ENCODE measurements at regions not wholly inside any gene's neighbourhood (a gene's known extent, or its start where the extent isn't known, plus 50 kb on each side); places are given as distances from the start of the nearest gene placed in this dataset.
A peak's percentile ranks its signal among the peaks of the same experiment; 100 is the strongest.

DNA sequence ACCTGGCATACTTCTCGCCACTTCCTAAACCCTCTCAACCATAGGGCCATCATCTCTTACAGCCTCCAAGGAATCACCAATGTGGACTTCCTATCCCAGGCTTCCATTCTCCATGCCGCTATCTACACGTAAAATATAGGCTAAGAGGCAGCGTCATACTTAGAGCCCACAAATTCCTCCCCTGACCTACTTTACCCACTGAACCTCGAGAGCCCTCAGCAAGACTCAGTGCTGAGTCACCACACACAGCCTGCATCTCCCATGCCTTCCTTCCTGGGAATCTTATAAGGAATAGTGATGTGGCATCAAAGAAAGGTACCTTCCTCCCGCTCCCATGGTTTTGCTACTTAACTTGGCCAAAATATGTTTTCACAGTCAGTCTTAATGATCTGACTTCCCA, 435.6 kb upstream of the NFE2L3 start:
- Mint-ChIP-seq H3K4me3 (no peak overlapping the region), H3K27ac (no peak overlapping the region), H3K27me3 (no peaks in the 10 kb centered on the region), H3K4me1 (no peaks in the 10 kb centered on the region), H3K9me3 (no peaks in the 10 kb centered on the region)
- ATAC-seq (no peak), DNase-seq (no peak)

DNA sequence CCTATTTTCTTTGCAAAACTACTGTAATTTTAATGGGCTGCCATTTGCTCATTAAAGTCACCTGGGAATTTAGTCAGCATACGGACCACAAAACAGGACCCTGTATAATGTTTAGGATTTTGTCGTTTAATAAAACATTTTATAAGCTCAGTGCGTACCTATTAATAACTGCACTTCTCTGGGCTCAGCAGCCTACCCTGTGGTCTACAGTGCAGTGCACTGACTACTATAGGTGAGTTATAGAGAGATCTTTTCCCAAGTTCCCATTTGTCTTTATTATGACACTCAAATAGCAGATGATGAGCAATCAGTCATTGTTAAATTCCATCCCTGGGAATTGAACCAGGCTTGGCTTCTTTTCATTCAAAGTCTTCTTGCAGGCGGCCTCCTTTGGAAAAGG, 433.4 kb upstream of the NFE2L3 start:
- Mint-ChIP-seq H3K4me1 (no peaks in the 10 kb centered on the region), H3K27me3 (no peaks in the 10 kb centered on the region), H3K4me3 (no peak overlapping the region), H3K9me3 (no peaks in the 10 kb centered on the region), H3K27ac (no peak overlapping the region)
- DNase-seq, result no peak
- ATAC-seq, result no peak

DNA sequence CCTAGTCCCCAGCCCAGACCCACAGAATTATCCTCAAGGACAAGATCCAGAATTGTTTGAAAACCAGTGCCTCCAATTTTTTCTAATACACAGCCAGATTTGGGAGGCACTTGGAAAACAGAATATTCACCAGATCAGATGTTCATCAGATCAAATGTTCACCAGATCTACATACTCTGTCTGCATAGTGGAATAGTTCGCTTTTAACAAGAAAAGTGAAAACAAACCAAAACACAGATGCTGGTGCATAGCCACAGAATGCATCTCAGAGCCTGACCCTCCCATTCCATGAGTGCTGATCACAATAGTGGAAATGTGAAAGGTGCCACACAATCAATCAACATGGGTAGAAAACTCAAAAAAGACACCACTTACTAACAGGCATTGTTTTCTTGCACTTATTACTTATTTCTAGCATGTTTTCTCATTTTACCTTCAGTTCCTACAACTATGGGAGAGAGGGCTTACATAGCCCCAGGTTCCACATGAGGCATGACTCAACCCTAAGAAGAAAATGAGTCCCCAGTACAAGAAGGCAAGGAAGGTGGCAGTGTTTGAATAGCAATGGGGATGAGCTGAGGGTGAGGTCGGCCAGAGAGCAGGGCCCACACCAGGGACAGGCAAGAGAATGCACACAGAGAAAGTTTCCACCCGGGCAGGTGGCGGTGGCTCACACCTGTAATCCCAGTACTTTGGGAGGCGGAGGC, 432.7 kb upstream of the NFE2L3 start:
- ATAC-seq, result no peak
- DNase-seq, result no peak
- Mint-ChIP-seq H3K4me3 (no peak overlapping the region), H3K27me3 (no peaks in the 10 kb centered on the region), H3K4me1 (no peaks in the 10 kb centered on the region), H3K27ac (peak overlapping the region in 1 of 2 donors; percentile 88), H3K9me3 (no peaks in the 10 kb centered on the region)

GRCh38 chr7:25720427-25720826, 431.6 kb upstream of the NFE2L3 start:
- DNase-seq (no peak), ATAC-seq (no peak)
- Mint-ChIP-seq H3K27me3 (no peaks in the 10 kb centered on the region), H3K4me3 (no peak overlapping the region), H3K4me1 (no peaks in the 10 kb centered on the region), H3K9me3 (no peaks in the 10 kb centered on the region), H3K27ac (no peak overlapping the region)

GRCh38 chr7:25722856-25723255, 429.1 kb upstream of the NFE2L3 start:
- Mint-ChIP-seq H3K4me3 (no peak overlapping the region), H3K27ac (no peak overlapping the region)

GRCh38 chr7:25725451-25725850, 426.5 kb upstream of the NFE2L3 start:
- DNase-seq, result no peak
- Mint-ChIP-seq H3K9me3 (no peaks in the 10 kb centered on the region), H3K4me1 (no peaks in the 10 kb centered on the region), H3K27me3 (no peaks in the 10 kb centered on the region), H3K4me3 (no peak overlapping the region), H3K27ac (no peak overlapping the region)
- no peak for ATAC-seq

More at GRCh38 chr7:25722856-25723255, 429.1 kb upstream of the NFE2L3 start:
- H3K27me3 Mint-ChIP-seq, result no peaks in the 10 kb centered on the region
- H3K9me3 Mint-ChIP-seq, result no peaks in the 10 kb centered on the region
- no peaks in the 10 kb centered on the region for H3K4me1 Mint-ChIP-seq
- DNase-seq (no peak), ATAC-seq (no peak)

DNA sequence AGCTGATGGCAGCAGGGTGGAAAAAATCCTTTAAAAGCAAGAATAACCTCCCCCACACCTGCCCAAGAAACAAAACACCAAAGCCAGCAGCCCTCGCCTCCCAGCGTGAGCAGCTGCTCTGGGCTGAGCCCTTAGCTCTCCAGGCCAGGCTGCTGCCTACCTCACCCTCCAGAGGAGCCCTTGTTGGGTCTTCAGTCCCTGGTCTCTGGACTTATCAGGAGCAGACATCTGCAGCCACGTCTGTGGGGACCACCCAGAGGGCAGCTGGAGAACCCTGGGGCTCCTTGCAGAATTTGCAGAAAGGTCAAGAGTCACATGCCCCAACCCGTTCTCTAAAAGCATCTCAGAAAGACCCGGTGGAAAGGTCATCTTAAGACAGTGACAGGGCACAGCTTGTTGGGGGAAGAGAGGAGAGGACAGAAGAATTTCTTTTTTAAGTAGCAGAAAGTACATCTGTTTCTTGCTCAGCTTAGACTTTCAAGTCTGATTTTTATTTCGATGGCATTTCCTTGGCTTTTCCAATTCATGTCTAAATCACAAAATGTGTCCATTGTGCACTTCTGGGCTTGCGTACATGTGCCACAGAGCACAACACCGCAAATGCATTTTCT, 425.7 kb upstream of the NFE2L3 start:
- no peak overlapping the region for H3K4me3 Mint-ChIP-seq
- peak overlapping the region; percentile 49 to 79 for H3K27ac Mint-ChIP-seq
- DNase-seq (no peak), ATAC-seq (no peak)
- H3K27me3 Mint-ChIP-seq, result no peaks in the 10 kb centered on the region
- no peaks in the 10 kb centered on the region for H3K9me3 Mint-ChIP-seq
- no peaks in the 10 kb centered on the region for H3K4me1 Mint-ChIP-seq

DNA sequence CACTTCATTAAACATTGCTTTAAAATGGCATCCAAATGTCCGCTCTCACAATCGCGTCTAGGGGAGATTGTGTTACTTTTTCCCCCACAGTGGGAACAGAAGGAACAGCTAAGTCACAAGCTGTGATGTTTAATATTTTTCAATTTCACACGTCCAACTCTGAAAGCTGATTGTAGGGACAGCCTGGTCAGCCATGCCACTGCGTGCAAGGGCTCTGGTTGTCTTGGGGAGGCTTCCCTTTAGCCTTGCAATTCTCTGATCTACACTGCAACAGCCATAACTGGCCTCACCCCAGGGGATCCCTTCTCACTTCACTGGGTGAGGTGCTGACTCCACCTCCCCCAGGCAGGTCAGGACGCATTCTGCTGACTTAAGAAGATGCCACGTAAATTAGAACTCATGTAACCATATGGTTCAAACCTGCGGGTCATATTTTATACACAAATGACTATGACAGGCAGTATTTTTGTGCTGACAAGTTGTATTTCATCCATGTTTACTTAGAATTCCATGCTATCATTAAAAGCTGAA, 425.2 kb upstream of the NFE2L3 start:
- H3K9me3 Mint-ChIP-seq, result no peaks in the 10 kb centered on the region
- no peak overlapping the region for H3K4me3 Mint-ChIP-seq

DNA sequence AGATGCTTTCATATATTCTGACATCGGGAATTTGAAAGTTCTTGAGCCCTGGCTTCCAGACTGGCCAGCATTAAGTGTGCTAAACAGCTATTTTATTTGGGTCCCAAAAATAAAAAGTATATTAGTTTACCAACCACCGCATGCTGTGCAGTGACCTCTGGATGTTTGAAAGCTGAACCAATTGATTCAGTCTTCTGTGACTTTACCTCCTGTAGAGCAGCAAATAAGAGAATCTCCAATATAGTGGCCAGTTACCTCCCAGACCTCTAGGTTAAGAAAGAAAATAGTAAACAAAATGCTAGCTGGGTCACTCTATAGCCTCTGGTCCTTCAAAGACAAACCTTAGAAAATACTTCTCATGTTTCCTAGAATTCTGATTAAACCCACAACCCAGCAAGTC, 424.6 kb upstream of the NFE2L3 start:
- Mint-ChIP-seq H3K9me3 (no peaks in the 10 kb centered on the region), H3K4me1 (no peaks in the 10 kb centered on the region), H3K4me3 (no peak overlapping the region), H3K27ac (no peak overlapping the region), H3K27me3 (no peaks in the 10 kb centered on the region)
- ATAC-seq, result no peak
- no peak for DNase-seq

More for the DNA sequence above, 425.2 kb upstream of the NFE2L3 start:
- DNase-seq, result no peak
- no peaks in the 10 kb centered on the region for H3K4me1 Mint-ChIP-seq
- no peaks in the 10 kb centered on the region for H3K27me3 Mint-ChIP-seq
- no peak for ATAC-seq
- H3K27ac Mint-ChIP-seq, result no peak overlapping the region

GRCh38 chr7:25727876-25728275, 424.1 kb upstream of the NFE2L3 start:
- DNase-seq (no peak), ATAC-seq (no peak)
- Mint-ChIP-seq H3K9me3 (no peaks in the 10 kb centered on the region), H3K27me3 (no peaks in the 10 kb centered on the region), H3K4me1 (no peaks in the 10 kb centered on the region), H3K27ac (no peak overlapping the region), H3K4me3 (no peak overlapping the region)

GRCh38 chr7:25731068-25731845, 420.7 kb upstream of the NFE2L3 start:
- DNase-seq, result no peak
- Mint-ChIP-seq H3K27me3 (peaks cover 16% of the 10 kb centered on the region), H3K9me3 (no peaks in the 10 kb centered on the region), H3K4me1 (no peaks in the 10 kb centered on the region), H3K4me3 (no peak overlapping the region), H3K27ac (no peak overlapping the region)
- no peak for ATAC-seq

DNA sequence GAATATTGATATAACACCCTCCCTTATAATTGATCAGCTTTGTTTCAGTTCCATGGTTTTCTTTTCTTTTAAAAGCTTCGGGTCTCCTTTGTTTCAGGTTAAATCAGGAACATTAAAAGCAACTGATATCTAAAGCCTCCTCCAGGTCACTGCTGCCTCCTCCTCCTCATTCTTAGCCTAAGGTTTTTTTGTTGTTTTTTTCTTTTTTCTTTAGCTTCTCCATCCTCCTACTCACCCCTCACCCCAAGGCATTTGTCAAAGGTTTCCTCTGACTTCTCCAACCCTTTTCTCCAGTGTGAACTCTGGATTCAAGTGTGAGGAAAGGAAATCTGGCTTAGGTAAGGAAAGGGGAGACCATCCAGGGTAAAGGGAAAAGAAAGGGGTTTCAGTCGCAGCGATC, 420.2 kb upstream of the NFE2L3 start:
- Mint-ChIP-seq H3K4me1 (no peaks in the 10 kb centered on the region), H3K9me3 (no peaks in the 10 kb centered on the region), H3K27ac (no peak overlapping the region), H3K4me3 (no peak overlapping the region), H3K27me3 (peaks cover 16% of the 10 kb centered on the region)
- DNase-seq (no peak), ATAC-seq (no peak)

DNA sequence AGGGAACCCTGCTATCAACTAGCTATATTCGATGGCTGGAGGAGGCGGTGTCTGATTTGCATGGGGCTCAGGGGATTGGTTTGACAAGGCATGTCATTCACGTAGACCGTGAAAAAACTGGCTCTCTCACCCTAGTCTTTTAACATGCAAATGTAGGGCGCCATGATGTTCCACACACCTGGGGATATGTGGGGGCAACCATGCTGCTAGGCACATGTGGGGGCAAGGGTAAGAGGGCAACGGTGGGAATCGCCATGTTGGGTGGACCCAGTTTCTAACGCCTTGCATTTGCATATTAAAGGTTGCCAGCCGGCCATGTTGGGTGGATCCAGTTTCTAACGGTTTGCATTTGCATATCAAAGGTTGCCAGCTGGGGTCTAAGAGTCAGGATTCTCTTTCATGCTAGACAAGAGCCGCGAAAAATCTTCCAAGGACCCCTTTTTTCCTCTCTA, 419.2 kb upstream of the NFE2L3 start:
- DNase-seq (no peak), ATAC-seq (no peak)
- Mint-ChIP-seq H3K4me3 (no peak overlapping the region), H3K9me3 (no peaks in the 10 kb centered on the region), H3K4me1 (no peaks in the 10 kb centered on the region), H3K27me3 (peaks cover 16% of the 10 kb centered on the region), H3K27ac (no peak overlapping the region)

DNA sequence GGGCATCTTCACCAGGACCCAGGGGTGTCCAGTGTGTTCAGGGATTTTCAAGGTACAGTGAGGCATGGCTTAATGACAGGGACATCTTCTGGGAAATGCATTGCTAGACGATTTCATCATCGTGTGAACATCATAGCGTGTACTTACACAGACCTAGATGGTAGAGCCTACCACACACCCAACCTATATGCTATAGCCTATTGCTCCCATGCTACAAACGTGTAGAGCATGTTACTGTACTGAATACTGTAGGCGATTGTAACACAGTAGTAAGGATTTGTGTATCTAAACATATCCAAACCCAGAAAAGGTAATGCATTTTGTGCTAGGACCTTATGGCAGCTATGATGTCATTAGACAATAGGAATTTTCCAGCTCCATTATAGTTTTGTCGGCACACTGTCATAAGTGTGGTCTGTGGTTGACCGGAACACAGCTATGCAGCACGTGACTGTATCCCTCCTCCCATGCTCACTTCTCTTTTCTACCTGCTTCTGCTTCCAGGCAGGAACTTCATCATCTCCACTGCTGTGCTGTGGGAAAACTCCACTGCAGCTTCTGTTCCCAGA, 416.2 kb upstream of the NFE2L3 start:
- ATAC-seq (no peak), DNase-seq (no peak)
- Mint-ChIP-seq H3K27me3 (peaks cover 24% of the 10 kb centered on the region), H3K9me3 (no peaks in the 10 kb centered on the region), H3K4me1 (no peaks in the 10 kb centered on the region), H3K4me3 (no peak overlapping the region), H3K27ac (no peak overlapping the region)

- H3K27me3 Mint-ChIP-seq, result peaks cover 24% of the 10 kb centered on the region
- no peak overlapping the region for H3K27ac Mint-ChIP-seq
- no peaks in the 10 kb centered on the region for H3K9me3 Mint-ChIP-seq
- ATAC-seq (no peak), DNase-seq (no peak)
- H3K4me3 Mint-ChIP-seq, result no peak overlapping the region
- no peaks in the 10 kb centered on the region for H3K4me1 Mint-ChIP-seq
Measured at GRCh38 chr7:25738528-25738927, 413.5 kb upstream of the NFE2L3 start.

DNA sequence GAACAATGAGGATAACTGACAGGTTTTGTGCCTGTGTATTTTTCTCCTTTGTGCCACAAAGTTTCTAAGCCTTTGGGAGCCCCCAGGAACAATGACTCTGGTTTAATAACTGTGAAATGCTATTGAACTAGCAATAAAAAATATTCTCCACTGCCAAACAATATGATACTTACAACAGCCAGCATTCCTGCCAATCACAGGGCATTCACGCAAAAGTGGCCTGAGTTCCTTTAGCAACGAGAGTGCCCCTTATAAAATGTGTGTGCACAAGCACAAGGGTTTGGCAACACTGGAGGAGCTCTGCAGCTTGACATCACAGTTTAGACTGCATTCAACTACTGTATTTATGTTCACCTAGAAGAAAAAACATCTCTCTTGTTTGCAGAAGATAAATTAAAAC, 412.9 kb upstream of the NFE2L3 start:
- no peak overlapping the region for H3K4me3 Mint-ChIP-seq
- no peaks in the 10 kb centered on the region for H3K4me1 Mint-ChIP-seq
- H3K27ac Mint-ChIP-seq, result no peak overlapping the region
- H3K27me3 Mint-ChIP-seq, result peaks cover 19% of the 10 kb centered on the region
- DNase-seq (no peak), ATAC-seq (no peak)
- H3K9me3 Mint-ChIP-seq, result no peaks in the 10 kb centered on the region
